GM23338 (cell line): ENCODE measurements at regions not wholly inside any gene's neighbourhood (a gene's known extent, or its start where the extent isn't known, plus 50 kb on each side); places are given as distances from the start of the nearest gene placed in this dataset.

Experiments used
- ATAC-seq: fragments of 200-7000 bp; cut with Tn5 transposase; 3 replicates; pipeline ENCODE4 v1.9.1; 2020
- DNase-seq: peaks from one replicate; pipeline ENCODE4 v3.0.0-alpha.2; 2015; ENCODE audit warnings: low spot score
- H2AFZ ChIP-seq: fragments of 200-600 bp; sonication (generic); 2 replicates; pipeline ENCODE4 v1.8.0; 2016; ENCODE audit warnings: antibody characterized with exemption, mild to moderate bottlenecking, moderate library complexity
- H3F3A ChIP-seq: fragments of 200-600 bp; sonication (generic); replicated peaks from 2 replicates; pipeline ENCODE4 v1.8.0; 2017; ENCODE audit warnings: antibody characterized with exemption, mixed run types, low read depth
- H3K27ac ChIP-seq: fragments of 200-600 bp; sonication (generic); 2 replicates; pipeline ENCODE4 v1.6.1; 2016; ENCODE audit warnings: low read depth
- H3K27me3 ChIP-seq: fragments of 200-600 bp; sonication (generic); 2 replicates; pipeline ENCODE4 v1.8.0; 2016; ENCODE audit warnings: mild to moderate bottlenecking, mixed run types, moderate library complexity; ENCODE audit not compliant: insufficient read depth
- H3K36me3 ChIP-seq: fragments of 200-600 bp; sonication (generic); 2 replicates; pipeline ENCODE4 v1.8.0; 2016; ENCODE audit warnings: mild to moderate bottlenecking; ENCODE audit not compliant: insufficient read depth
- H3K4me1 ChIP-seq: fragments of 200-600 bp; sonication (generic); 2 replicates; pipeline ENCODE4 v1.8.0; 2016; ENCODE audit warnings: mild to moderate bottlenecking, moderate library complexity; ENCODE audit not compliant: insufficient read depth
- H3K4me2 ChIP-seq: fragments of 200-600 bp; sonication (generic); 2 replicates; pipeline ENCODE4 v1.7.1; 2017; ENCODE audit warnings: mixed run types
- H3K4me3 ChIP-seq: fragments of 200-600 bp; sonication (generic); 2 replicates; pipeline ENCODE4 v1.6.1; 2016; ENCODE audit warnings: mixed run types
- H3K79me2 ChIP-seq: fragments of 200-600 bp; sonication (generic); replicated peaks from 2 replicates; pipeline ENCODE4 v1.8.0; 2017; ENCODE audit warnings: mild to moderate bottlenecking; ENCODE audit not compliant: insufficient read depth
- H3K9me2 ChIP-seq: fragments of 200-600 bp; sonication (generic); 2 replicates; pipeline ENCODE4 v1.8.0; 2017; ENCODE audit not compliant: insufficient read depth
- H4K20me1 ChIP-seq: fragments of 200-600 bp; sonication (generic); replicated peaks from 2 replicates; pipeline ENCODE4 v1.8.0; 2017; ENCODE audit warnings: mild to moderate bottlenecking; ENCODE audit not compliant: insufficient read depth
- H3K27ac Mint-ChIP-seq: 2 replicates; pipeline ENCODE4 v1.8.0; 2020; ENCODE audit warnings: inconsistent platforms, mild to moderate bottlenecking, moderate library complexity, mixed read lengths
- H3K27me3 Mint-ChIP-seq: 3 replicates; pipeline ENCODE4 v1.8.0; 2022; ENCODE audit warnings: low read depth, mild to moderate bottlenecking, moderate library complexity, mixed read lengths, inconsistent platforms; ENCODE audit not compliant: insufficient read depth, poor library complexity
- H3K36me3 Mint-ChIP-seq: 3 replicates; pipeline ENCODE4 v1.8.0; 2021; ENCODE audit warnings: low read depth, mild to moderate bottlenecking, inconsistent platforms, moderate library complexity, mixed read lengths
- H3K4me1 Mint-ChIP-seq: 3 replicates; pipeline ENCODE4 v1.8.0; 2020; ENCODE audit warnings: mild to moderate bottlenecking, inconsistent platforms, mixed read lengths
- H3K4me3 Mint-ChIP-seq: 3 replicates; pipeline ENCODE4 v1.8.0; 2021; ENCODE audit warnings: moderate library complexity, mild to moderate bottlenecking, inconsistent platforms, mixed read lengths
- H3K9me3 Mint-ChIP-seq: 3 replicates; pipeline ENCODE4 v1.8.0; 2020; ENCODE audit warnings: moderate library complexity, mild to moderate bottlenecking, inconsistent platforms, mixed read lengths
- CREB1 ChIP-seq: fragments of 250-450 bp; sonication (Bioruptor Pico); IDR thresholded peaks from 2 replicates; pipeline ENCODE4 v1.5.0; 2020; ENCODE audit warnings: low read depth, mild to moderate bottlenecking, moderate library complexity
- CTCF ChIP-seq, 2 experiments: fragments of 200-600 bp in 1 of 2; sonication (generic) in 1 of 2; conservative IDR thresholded peaks; 2 replicates each; pipeline versions ENCODE4 v1.5.1 to v1.6.1; 2016 to 2017; ENCODE audit warnings: antibody characterized with exemption in 2 of 2, low read depth in 2 of 2, mild to moderate bottlenecking in 2 of 2, moderate library complexity in 1 of 2
- ETS1 ChIP-seq: IDR thresholded peaks from 2 replicates; pipeline ENCODE4 v1.6.1; 2016; ENCODE audit warnings: antibody characterized with exemption
- EZH2phosphoT487 ChIP-seq: fragments of 200-600 bp; sonication (generic); IDR thresholded peaks from one replicate; pipeline ENCODE4 v1.8.1; 2018; ENCODE audit warnings: antibody characterized with exemption; ENCODE audit not compliant: unreplicated experiment
- JUNB ChIP-seq: IDR thresholded peaks from one replicate; pipeline ENCODE4 v1.6.1; 2016; ENCODE audit warnings: antibody characterized with exemption; ENCODE audit not compliant: unreplicated experiment
- NANOG ChIP-seq: IDR thresholded peaks from 2 replicates; pipeline ENCODE4 v1.6.1; 2016; ENCODE audit warnings: antibody characterized with exemption, borderline replicate concordance
- STAT1 ChIP-seq: IDR thresholded peaks from one replicate; pipeline ENCODE4 v1.6.1; 2016; ENCODE audit warnings: antibody characterized with exemption; ENCODE audit not compliant: unreplicated experiment
- ZNF331 ChIP-seq: fragments of 250-450 bp; sonication (Bioruptor Pico); IDR thresholded peaks from 2 replicates; pipeline ENCODE4 v1.5.0; 2020; ENCODE audit warnings: low read depth, mild to moderate bottlenecking, moderate library complexity
- TF ChIP-seq, protein P1 (sequence below): fragments of 250-450 bp; sonication (Bioruptor Pico); IDR thresholded peaks from 2 replicates; pipeline ENCODE4 v1.5.0; 2020; ENCODE audit warnings: mild to moderate bottlenecking, moderate library complexity

- Histone ChIP-seq H3K4me3 (no peak overlapping the region), H4K20me1 (no peaks in the 10 kb centered on the region), H3K9me2 (no peaks in the 10 kb centered on the region), H2AFZ (no peak overlapping the region), H3K4me1 (no peaks in the 10 kb centered on the region), H3K4me2 (no peak overlapping the region), H3K79me2 (no peaks in the 10 kb centered on the region), H3K27me3 (no peaks in the 10 kb centered on the region), H3K36me3 (no peaks in the 10 kb centered on the region), H3K27ac (no peak overlapping the region), H3F3A (no peaks in the 10 kb centered on the region)
- Mint-ChIP-seq H3K36me3 (no peaks in the 10 kb centered on the region), H3K9me3 (no peaks in the 10 kb centered on the region), H3K4me3 (no peak overlapping the region), H3K4me1 (peaks cover 2% of the 10 kb centered on the region; the same call in 1 of the 3 replicates), H3K27me3 (peaks cover 2% of the 10 kb centered on the region), H3K27ac (no peak overlapping the region)
- ATAC-seq (peak; percentile 91), DNase-seq (peak; percentile 81)
- TF ChIP-seq NANOG (no peak), CTCF (conservative IDR thresholded peaks at IDR 0.05; ENCODE audit: low read depth in 2 of 2) (peak; percentile 57 to 71)
Measured at GRCh38 chr9:78130004-78130403, 98.4 kb upstream of the GNAQ start.

GRCh38 chr9:78127279-78128225 lies 95.9 kb upstream of the GNAQ start:
- peaks cover 2% of the 10 kb centered on the region for H3K27me3 Mint-ChIP-seq
- H3K36me3 Mint-ChIP-seq, result no peaks in the 10 kb centered on the region
- no peak for DNase-seq
- H3K9me3 Mint-ChIP-seq, result no peaks in the 10 kb centered on the region
- H3K79me2 ChIP-seq, result no peaks in the 10 kb centered on the region
- no peaks in the 10 kb centered on the region for H3F3A ChIP-seq
- H3K27ac ChIP-seq, result no peak overlapping the region
- peak overlapping the region; percentile 38; the same call in 1 of the 2 replicates for H2AFZ ChIP-seq
- no peaks in the 10 kb centered on the region for H3K9me2 ChIP-seq
- H3K4me3 Mint-ChIP-seq, result no peak overlapping the region
- no peaks in the 10 kb centered on the region for H4K20me1 ChIP-seq
- H3K4me1 Mint-ChIP-seq, result peaks cover 2% of the 10 kb centered on the region; the same call in 1 of the 3 replicates
- H3K4me2 ChIP-seq, result no peak overlapping the region
- H3K36me3 ChIP-seq, result no peaks in the 10 kb centered on the region
- no peaks in the 10 kb centered on the region for H3K4me1 ChIP-seq
- H3K4me3 ChIP-seq, result no peak overlapping the region
- no peaks in the 10 kb centered on the region for H3K27me3 ChIP-seq
- no peak overlapping the region for H3K27ac Mint-ChIP-seq
- no peak for ATAC-seq
- TF ChIP-seq JUNB (no peak), NANOG (no peak), ETS1 (no peak), STAT1 (no peak), ZNF331 (CRISPR knock-in tag) (no peak), CREB1 (CRISPR knock-in tag) (no peak), EZH2phosphoT487 (no peak)
- TF ChIP-seq, protein P1, sequence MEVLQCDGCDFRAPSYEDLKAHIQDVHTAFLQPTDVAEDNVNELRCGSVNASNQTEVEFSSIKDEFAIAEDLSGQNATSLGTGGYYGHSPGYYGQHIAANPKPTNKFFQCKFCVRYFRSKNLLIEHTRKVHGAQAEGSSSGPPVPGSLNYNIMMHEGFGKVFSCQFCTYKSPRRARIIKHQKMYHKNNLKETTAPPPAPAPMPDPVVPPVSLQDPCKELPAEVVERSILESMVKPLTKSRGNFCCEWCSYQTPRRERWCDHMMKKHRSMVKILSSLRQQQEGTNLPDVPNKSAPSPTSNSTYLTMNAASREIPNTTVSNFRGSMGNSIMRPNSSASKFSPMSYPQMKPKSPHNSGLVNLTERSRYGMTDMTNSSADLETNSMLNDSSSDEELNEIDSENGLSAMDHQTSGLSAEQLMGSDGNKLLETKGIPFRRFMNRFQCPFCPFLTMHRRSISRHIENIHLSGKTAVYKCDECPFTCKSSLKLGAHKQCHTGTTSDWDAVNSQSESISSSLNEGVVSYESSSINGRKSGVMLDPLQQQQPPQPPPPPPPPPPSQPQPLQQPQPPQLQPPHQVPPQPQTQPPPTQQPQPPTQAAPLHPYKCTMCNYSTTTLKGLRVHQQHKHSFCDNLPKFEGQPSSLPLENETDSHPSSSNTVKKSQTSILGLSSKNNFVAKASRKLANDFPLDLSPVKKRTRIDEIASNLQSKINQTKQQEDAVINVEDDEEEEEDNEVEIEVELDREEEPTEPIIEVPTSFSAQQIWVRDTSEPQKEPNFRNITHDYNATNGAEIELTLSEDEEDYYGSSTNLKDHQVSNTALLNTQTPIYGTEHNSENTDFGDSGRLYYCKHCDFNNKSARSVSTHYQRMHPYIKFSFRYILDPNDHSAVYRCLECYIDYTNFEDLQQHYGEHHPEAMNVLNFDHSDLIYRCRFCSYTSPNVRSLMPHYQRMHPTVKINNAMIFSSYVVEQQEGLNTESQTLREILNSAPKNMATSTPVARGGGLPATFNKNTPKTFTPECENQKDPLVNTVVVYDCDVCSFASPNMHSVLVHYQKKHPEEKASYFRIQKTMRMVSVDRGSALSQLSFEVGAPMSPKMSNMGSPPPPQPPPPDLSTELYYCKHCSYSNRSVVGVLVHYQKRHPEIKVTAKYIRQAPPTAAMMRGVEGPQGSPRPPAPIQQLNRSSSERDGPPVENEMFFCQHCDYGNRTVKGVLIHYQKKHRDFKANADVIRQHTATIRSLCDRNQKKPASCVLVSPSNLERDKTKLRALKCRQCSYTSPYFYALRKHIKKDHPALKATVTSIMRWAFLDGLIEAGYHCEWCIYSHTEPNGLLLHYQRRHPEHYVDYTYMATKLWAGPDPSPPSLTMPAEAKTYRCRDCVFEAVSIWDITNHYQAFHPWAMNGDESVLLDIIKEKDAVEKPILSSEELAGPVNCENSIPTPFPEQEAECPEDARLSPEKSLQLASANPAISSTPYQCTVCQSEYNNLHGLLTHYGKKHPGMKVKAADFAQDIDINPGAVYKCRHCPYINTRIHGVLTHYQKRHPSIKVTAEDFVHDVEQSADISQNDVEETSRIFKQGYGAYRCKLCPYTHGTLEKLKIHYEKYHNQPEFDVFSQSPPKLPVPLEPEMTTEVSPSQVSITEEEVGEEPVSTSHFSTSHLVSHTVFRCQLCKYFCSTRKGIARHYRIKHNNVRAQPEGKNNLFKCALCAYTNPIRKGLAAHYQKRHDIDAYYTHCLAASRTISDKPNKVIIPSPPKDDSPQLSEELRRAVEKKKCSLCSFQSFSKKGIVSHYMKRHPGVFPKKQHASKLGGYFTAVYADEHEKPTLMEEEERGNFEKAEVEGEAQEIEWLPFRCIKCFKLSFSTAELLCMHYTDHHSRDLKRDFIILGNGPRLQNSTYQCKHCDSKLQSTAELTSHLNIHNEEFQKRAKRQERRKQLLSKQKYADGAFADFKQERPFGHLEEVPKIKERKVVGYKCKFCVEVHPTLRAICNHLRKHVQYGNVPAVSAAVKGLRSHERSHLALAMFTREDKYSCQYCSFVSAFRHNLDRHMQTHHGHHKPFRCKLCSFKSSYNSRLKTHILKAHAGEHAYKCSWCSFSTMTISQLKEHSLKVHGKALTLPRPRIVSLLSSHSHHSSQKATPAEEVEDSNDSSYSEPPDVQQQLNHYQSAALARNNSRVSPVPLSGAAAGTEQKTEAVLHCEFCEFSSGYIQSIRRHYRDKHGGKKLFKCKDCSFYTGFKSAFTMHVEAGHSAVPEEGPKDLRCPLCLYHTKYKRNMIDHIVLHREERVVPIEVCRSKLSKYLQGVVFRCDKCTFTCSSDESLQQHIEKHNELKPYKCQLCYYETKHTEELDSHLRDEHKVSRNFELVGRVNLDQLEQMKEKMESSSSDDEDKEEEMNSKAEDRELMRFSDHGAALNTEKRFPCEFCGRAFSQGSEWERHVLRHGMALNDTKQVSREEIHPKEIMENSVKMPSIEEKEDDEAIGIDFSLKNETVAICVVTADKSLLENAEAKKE (CRISPR knock-in tag), result no peak
